ENCODE measurements at regions not wholly inside any gene's neighbourhood (a gene's known extent, or its start where the extent isn't known, plus 50 kb on each side); places are given as distances from the start of the nearest gene placed in this dataset.

DNA sequence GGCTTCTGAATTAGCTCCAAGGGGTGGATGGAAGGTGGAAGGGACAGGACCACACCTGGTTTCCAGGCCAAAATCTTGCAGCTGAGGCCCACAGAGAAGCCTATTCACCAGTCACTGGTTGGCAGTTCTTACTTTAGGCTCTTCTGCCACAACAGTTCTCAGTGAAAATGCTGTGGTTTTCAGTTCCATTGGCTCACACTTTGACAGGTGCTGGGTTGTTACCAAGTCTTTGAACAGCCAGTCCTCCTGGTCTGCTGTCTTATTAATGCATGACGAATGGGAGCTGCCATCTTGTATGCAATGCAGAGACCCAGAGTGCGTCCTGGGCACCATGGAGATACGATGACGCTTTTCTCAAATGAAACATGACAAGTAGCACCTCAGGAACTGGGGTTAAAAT is 232.0 kb upstream of the ZBED5 start:
- TF ChIP-seq, protein P1, sequence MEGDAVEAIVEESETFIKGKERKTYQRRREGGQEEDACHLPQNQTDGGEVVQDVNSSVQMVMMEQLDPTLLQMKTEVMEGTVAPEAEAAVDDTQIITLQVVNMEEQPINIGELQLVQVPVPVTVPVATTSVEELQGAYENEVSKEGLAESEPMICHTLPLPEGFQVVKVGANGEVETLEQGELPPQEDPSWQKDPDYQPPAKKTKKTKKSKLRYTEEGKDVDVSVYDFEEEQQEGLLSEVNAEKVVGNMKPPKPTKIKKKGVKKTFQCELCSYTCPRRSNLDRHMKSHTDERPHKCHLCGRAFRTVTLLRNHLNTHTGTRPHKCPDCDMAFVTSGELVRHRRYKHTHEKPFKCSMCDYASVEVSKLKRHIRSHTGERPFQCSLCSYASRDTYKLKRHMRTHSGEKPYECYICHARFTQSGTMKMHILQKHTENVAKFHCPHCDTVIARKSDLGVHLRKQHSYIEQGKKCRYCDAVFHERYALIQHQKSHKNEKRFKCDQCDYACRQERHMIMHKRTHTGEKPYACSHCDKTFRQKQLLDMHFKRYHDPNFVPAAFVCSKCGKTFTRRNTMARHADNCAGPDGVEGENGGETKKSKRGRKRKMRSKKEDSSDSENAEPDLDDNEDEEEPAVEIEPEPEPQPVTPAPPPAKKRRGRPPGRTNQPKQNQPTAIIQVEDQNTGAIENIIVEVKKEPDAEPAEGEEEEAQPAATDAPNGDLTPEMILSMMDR (conservative IDR thresholded peaks at IDR 0.05): no peak
- TF ChIP-seq ZFX (IDR thresholded peaks at IDR 0.05): no peak
